Gastrocnemius medialis (tissue), 4 donors: ENCODE measurements at regions not wholly inside any gene's neighbourhood (a gene's known extent, or its start where the extent isn't known, plus 50 kb on each side); places are given as distances from the start of the nearest gene placed in this dataset.

Source experiments
- ATAC-seq, 2 donors: fragments of 150-250 bp; one replicate each; pipeline ENCODE4 v1.9.1; 2016
- DNase-seq, 2 donors: peaks; one replicate each; pipeline ENCODE4 v3.0.0-alpha.2; 2019
- H3K27ac ChIP-seq, 4 donors: fragments of 200-600 bp; sonication (generic); 1 replicate in 1 of 4; 2 replicates in 3 of 4; pipeline ENCODE4 v1.5.1; 2016 to 2018; ENCODE audit warnings: mild to moderate bottlenecking in 2 of 4, moderate library complexity in 1 of 4
- H3K27me3 ChIP-seq, 3 donors: fragments of 200-600 bp; sonication (generic) in 2 of 3; 1 replicate in 1 of 3; 2 replicates in 2 of 3; pipeline versions ENCODE4 v1.5.1 to v1.6.0; 2016 to 2019; ENCODE audit warnings: mild to moderate bottlenecking in 1 of 3, moderate library complexity in 1 of 3
- H3K36me3 ChIP-seq, 2 donors: fragments of 200-600 bp; sonication (generic) in 1 of 2; one replicate each; pipeline ENCODE4 v1.5.1; 2017 to 2018
- H3K4me1 ChIP-seq, 2 donors: fragments of 200-600 bp; sonication (generic) in 1 of 2; one replicate each; pipeline ENCODE4 v1.5.1; 2016 to 2017; ENCODE audit warnings: mild to moderate bottlenecking in 2 of 2
- H3K4me3 ChIP-seq, 4 donors: fragments of 200-600 bp; sonication (generic) in 3 of 4; 1 replicate in 1 of 4; 2 replicates in 3 of 4; pipeline ENCODE4 v1.5.1; 2016 to 2019; ENCODE audit warnings: mild to moderate bottlenecking in 2 of 4
- H3K9me3 ChIP-seq, 3 donors: fragments of 200-600 bp; sonication (generic) in 2 of 3; 1 replicate in 1 of 3; 2 replicates in 2 of 3; pipeline ENCODE4 v1.5.1; 2016 to 2019
- POLR2A ChIP-seq, 2 donors: fragments of 450-650 bp; IDR thresholded peaks; one replicate each; pipeline ENCODE4 v1.6.1; 2017; ENCODE audit warnings: antibody characterized with exemption in 2 of 2, mild to moderate bottlenecking in 2 of 2, moderate library complexity in 2 of 2
- in situ Hi-C, 4 donors: fragments of 200-750 bp; cut with MboI; loops; one replicate each; pipeline versions ENCODE4 v1.15.0 to v1.8.0; 2017; ENCODE audit warnings: low sequenced_read_pairs in 4 of 4
- intact Hi-C: fragments of 100-400 bp; cut with DNase I; formaldehyde crosslinking; loops from one replicate; pipeline ENCODE4 v1.15.1; 2023; ENCODE audit warnings: low total_unique reads
- TF ChIP-seq, protein P1 (sequence below), 5 experiments: fragments of 450-650 bp in 3 of 5; fragments of 200-600 bp in 2 of 5; sonication (generic) in 2 of 5; IDR thresholded peaks in 4 of 5; conservative IDR thresholded peaks in 1 of 5; 1 replicate in 4 of 5; 2 replicates in 1 of 5; pipeline ENCODE4 v1.5.1; 2016 to 2019; ENCODE audit warnings: antibody characterized with exemption in 5 of 5, mild to moderate bottlenecking in 3 of 5, moderate library complexity in 3 of 5

DNA sequence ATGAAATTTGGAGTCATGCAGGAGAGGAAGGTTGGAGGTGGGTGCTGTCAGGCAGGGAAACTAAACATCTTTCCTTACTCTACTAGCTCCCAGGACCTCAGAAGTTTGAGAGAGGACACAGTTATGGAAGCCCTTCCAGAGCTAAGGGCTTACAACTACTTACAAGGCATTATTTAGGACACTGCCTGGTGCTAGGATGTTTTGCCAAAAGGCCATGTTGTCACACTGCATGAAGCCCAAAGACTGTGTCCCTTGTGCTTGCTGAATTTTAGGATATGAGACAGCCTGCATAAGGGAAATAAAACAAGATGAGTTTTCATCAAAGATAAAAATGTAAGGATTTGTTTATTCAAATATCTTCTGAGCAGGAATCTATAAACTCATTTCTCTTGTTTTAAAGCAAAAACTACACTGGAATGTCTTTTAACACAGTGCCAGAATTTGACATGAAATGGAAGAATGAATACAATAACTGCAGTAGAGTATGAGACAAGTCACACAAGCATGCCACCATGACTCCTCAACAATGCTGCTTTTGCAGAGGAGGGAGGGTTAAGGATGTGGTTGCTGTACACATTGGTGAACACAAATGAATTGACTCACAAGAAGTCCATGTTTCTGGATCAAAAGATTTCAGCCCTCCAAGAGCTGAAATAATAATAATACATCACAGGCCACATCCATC, 258.4 kb downstream of the SPRY2 start:
- no peaks in the 10 kb centered on the region for H3K9me3 ChIP-seq
- no peak for TF ChIP-seq POLR2A (IDR thresholded peaks at IDR 0.05)
- TF ChIP-seq, protein P1, sequence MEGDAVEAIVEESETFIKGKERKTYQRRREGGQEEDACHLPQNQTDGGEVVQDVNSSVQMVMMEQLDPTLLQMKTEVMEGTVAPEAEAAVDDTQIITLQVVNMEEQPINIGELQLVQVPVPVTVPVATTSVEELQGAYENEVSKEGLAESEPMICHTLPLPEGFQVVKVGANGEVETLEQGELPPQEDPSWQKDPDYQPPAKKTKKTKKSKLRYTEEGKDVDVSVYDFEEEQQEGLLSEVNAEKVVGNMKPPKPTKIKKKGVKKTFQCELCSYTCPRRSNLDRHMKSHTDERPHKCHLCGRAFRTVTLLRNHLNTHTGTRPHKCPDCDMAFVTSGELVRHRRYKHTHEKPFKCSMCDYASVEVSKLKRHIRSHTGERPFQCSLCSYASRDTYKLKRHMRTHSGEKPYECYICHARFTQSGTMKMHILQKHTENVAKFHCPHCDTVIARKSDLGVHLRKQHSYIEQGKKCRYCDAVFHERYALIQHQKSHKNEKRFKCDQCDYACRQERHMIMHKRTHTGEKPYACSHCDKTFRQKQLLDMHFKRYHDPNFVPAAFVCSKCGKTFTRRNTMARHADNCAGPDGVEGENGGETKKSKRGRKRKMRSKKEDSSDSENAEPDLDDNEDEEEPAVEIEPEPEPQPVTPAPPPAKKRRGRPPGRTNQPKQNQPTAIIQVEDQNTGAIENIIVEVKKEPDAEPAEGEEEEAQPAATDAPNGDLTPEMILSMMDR (IDR thresholded peaks at IDR 0.05 in 4 of 5, conservative IDR thresholded peaks at IDR 0.05 in 1 of 5), result no peak
- no peaks in the 10 kb centered on the region for H3K36me3 ChIP-seq
- peaks cover 5 to 15% of the 10 kb centered on the region in 2 donors for H3K4me1 ChIP-seq
- in situ Hi-C loops (no loop called here), intact Hi-C loops (no loop called here)
- H3K27me3 ChIP-seq, result no peaks in the 10 kb centered on the region
- H3K27ac ChIP-seq, result no peak overlapping the region
- no peak overlapping the region for H3K4me3 ChIP-seq
- DNase-seq (no peak), ATAC-seq (no peak)

DNA sequence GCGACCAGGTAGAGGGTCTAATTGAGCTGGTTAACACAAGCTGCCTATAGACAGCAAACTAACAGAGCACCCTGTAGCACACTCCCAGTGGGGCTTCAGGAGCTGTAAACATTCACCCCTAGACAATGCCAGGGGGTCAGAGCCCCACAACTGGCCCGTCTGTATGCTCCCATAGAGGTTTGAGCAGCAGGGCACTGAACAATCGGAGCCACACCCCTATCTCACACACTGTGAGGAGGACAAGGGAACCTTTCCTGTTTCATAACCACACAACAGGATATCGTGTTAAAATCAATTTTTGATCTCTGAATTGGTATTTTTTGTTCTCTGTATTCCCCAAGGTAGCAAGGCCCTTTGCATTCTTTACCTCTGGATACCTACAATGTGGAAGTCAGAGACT, 266.1 kb downstream of the SPRY2 start:
- H3K4me1 ChIP-seq, result no peaks in the 10 kb centered on the region
- no peaks in the 10 kb centered on the region for H3K9me3 ChIP-seq
- no peak for DNase-seq
- no peaks in the 10 kb centered on the region for H3K27me3 ChIP-seq
- no peak overlapping the region for H3K4me3 ChIP-seq
- intact Hi-C loops (no loop called here), in situ Hi-C loops (no loop called here)
- TF ChIP-seq, protein P1 (IDR thresholded peaks at IDR 0.05 in 4 of 5, conservative IDR thresholded peaks at IDR 0.05 in 1 of 5), result no peak
- no peak for TF ChIP-seq POLR2A (IDR thresholded peaks at IDR 0.05)
- no peak overlapping the region for H3K27ac ChIP-seq
- ATAC-seq, result no peak
- no peaks in the 10 kb centered on the region for H3K36me3 ChIP-seq

DNA sequence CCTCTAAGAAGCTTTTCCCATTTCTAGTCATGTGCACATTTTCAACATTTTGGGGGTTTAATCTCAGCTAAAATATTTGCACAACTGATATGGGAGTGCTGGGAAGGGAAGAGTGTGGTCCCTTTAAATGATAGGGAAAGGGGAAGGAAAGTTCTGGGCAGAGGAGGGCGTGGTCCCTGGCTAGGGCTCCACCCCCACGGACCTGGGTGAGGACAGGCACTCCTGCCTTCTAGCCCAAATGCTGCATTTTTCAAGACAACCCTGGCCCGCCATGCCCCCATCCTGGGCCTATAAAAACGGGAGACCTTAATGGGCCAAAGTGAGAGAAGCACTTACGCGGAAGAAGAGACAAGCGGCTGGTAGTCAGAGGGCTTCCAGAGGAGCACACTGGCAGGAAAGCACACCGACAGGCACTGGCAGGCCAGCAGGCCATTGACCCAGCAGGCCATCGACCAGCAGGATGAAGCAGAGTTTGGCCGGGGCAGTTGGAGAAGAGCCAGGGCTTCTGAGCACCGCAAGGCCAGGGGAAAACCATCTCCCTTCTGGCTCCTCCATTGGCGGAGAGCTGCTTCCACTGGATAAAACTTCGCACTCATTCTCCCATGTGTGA, 266.7 kb downstream of the SPRY2 start:
- no peak overlapping the region for H3K27ac ChIP-seq
- no peak for ATAC-seq
- no peaks in the 10 kb centered on the region for H3K4me1 ChIP-seq
- H3K9me3 ChIP-seq, result no peaks in the 10 kb centered on the region
- TF ChIP-seq POLR2A (IDR thresholded peaks at IDR 0.05), result no peak
- TF ChIP-seq, protein P1 (IDR thresholded peaks at IDR 0.05 in 4 of 5, conservative IDR thresholded peaks at IDR 0.05 in 1 of 5), result no peak
- H3K27me3 ChIP-seq, result no peaks in the 10 kb centered on the region
- in situ Hi-C loops (no loop called here), intact Hi-C loops (no loop called here)
- H3K36me3 ChIP-seq, result no peaks in the 10 kb centered on the region
- H3K4me3 ChIP-seq, result no peak overlapping the region
- DNase-seq, result no peak

DNA sequence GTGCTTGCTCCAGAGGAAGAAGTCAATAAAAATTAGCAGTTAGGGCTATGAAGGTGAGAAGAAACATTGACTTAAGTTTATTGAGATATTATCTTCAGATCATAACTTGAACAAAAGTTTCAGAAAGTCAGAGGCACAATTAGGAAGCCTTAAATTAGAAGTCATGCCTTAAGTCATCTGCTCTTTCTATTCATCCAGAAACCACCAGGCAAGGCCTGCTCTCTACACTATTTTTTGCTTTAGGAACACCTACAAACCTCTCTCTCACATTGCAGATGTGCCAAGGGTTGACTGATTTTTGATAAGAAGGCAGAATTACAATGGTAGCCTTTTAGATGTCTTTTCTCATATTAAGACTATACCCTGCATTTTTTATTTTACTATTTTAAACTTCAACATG, 268.7 kb downstream of the SPRY2 start:
- H3K36me3 ChIP-seq, result no peaks in the 10 kb centered on the region
- in situ Hi-C loops, result no loop called here
- no peaks in the 10 kb centered on the region for H3K9me3 ChIP-seq
- no peak overlapping the region for H3K4me3 ChIP-seq
- H3K27me3 ChIP-seq, result no peaks in the 10 kb centered on the region
- TF ChIP-seq POLR2A (IDR thresholded peaks at IDR 0.05), result no peak
- TF ChIP-seq, protein P1 (IDR thresholded peaks at IDR 0.05 in 4 of 5, conservative IDR thresholded peaks at IDR 0.05 in 1 of 5), result no peak
- H3K4me1 ChIP-seq, result no peaks in the 10 kb centered on the region
- intact Hi-C loops, result no loop called here
- no peak overlapping the region for H3K27ac ChIP-seq
- DNase-seq, result no peak
- no peak for ATAC-seq
